ENCODE measurements at regions not wholly inside any gene's neighbourhood (a gene's known extent, or its start where the extent isn't known, plus 50 kb on each side); places are given as distances from the start of the nearest gene placed in this dataset.
A peak's percentile ranks its signal among the peaks of the same experiment; 100 is the strongest.

GRCh38 chr6:14792118-14792955 is 453.5 kb upstream of the JARID2 start:
- no peaks in the 10 kb centered on the region for H3K9me2 ChIP-seq (ENCODE audit: insufficient read depth)
- DNase-seq: no peak
- no peaks in the 10 kb centered on the region for H4K20me1 ChIP-seq (ENCODE audit: insufficient read depth)
- H3K79me2 ChIP-seq (ENCODE audit: low read depth): no peaks in the 10 kb centered on the region
- H2AFZ ChIP-seq: no peak overlapping the region
- no peaks in the 10 kb centered on the region; the same call in 1 of the 2 replicates for H3F3A ChIP-seq (ENCODE audit: insufficient read depth, low read depth)
- intact Hi-C loops (cut with micrococcal nuclease; ENCODE audit: unreplicated experiment): no loop called here
- H3K27ac ChIP-seq: no peak overlapping the region
- H3K9me3 ChIP-seq (ENCODE audit: insufficient read depth, low read depth): no peaks in the 10 kb centered on the region
- H3K27me3 ChIP-seq (ENCODE audit: insufficient read depth, low read depth): no peaks in the 10 kb centered on the region
- ChIA-PET POLR2A (ENCODE audit: unreplicated experiment) (interaction anchor here (0.5 kb wide), 1 partner anchor 521 kb away, joined by 7 read pairs; no protein-coding TSS in a partner anchor), CTCF (no interaction called here)
- TF ChIP-seq EZH2 (IDR thresholded peaks at IDR 0.05; ENCODE audit: low read depth): no peak
- TF ChIP-seq CTCF (conservative IDR thresholded peaks at IDR 0.05): no peak
- no peak overlapping the region for H3K4me3 ChIP-seq
- no peak overlapping the region for H3K4me2 ChIP-seq
- BruUV-seq (replicated peaks): no TSS peak
- H3K4me1 ChIP-seq (replicated peaks; ENCODE audit: insufficient read depth): peaks cover 3% of the 10 kb centered on the region
- H3K36me3 ChIP-seq (ENCODE audit: low read depth): no peaks in the 10 kb centered on the region

GRCh38 chr6:14795451-14795850 is 450.4 kb upstream of the JARID2 start:
- Histone ChIP-seq H3K4me3 (no peak overlapping the region), H3K4me2 (no peak overlapping the region), H4K20me1 (ENCODE audit: insufficient read depth) (no peaks in the 10 kb centered on the region), H3F3A (ENCODE audit: insufficient read depth, low read depth) (no peaks in the 10 kb centered on the region; the same call in 1 of the 2 replicates), H3K36me3 (ENCODE audit: low read depth) (no peaks in the 10 kb centered on the region), H3K79me2 (ENCODE audit: low read depth) (no peaks in the 10 kb centered on the region), H2AFZ (no peak overlapping the region), H3K9me2 (ENCODE audit: insufficient read depth) (no peaks in the 10 kb centered on the region), H3K4me1 (replicated peaks; ENCODE audit: insufficient read depth) (peaks cover 20% of the 10 kb centered on the region), H3K9me3 (ENCODE audit: insufficient read depth, low read depth) (peaks cover 6% of the 10 kb centered on the region; the same call in 1 of the 2 replicates), H3K27me3 (ENCODE audit: insufficient read depth, low read depth) (no peaks in the 10 kb centered on the region), H3K27ac (no peak overlapping the region)
- CTCF ChIA-PET: no interaction called here
- no TSS peak for BruUV-seq (replicated peaks)
- intact Hi-C loops (cut with micrococcal nuclease; ENCODE audit: unreplicated experiment): no loop called here
- POLR2A ChIA-PET (ENCODE audit: unreplicated experiment): no interaction called here
- TF ChIP-seq CTCF (conservative IDR thresholded peaks at IDR 0.05) (no peak), EZH2 (IDR thresholded peaks at IDR 0.05; ENCODE audit: low read depth) (no peak)
- DNase-seq: no peak

GRCh38 chr6:14796974-14797762 is 448.7 kb upstream of the JARID2 start:
- POLR2A ChIA-PET (ENCODE audit: unreplicated experiment): interaction anchor here (0.7 kb wide), 1 partner anchor 164 kb away, joined by 4 read pairs; no protein-coding TSS in a partner anchor
- peak overlapping the region; percentile 74 for H3K27ac ChIP-seq
- BruUV-seq (replicated peaks): no TSS peak

More at GRCh38 chr6:14796974-14797762, 448.7 kb upstream of the JARID2 start:
- no peaks in the 10 kb centered on the region for H3K79me2 ChIP-seq (ENCODE audit: low read depth)
- no peak for DNase-seq
- H3K9me2 ChIP-seq (ENCODE audit: insufficient read depth): no peaks in the 10 kb centered on the region
- H3K36me3 ChIP-seq (ENCODE audit: low read depth): no peaks in the 10 kb centered on the region
- H3F3A ChIP-seq (ENCODE audit: insufficient read depth, low read depth): no peaks in the 10 kb centered on the region; the same call in 1 of the 2 replicates
- peaks cover 6% of the 10 kb centered on the region; the same call in 1 of the 2 replicates for H3K9me3 ChIP-seq (ENCODE audit: insufficient read depth, low read depth)
- intact Hi-C loops (cut with micrococcal nuclease; ENCODE audit: unreplicated experiment): no loop called here
- H3K4me2 ChIP-seq: peak overlapping the region; percentile 7; the same call in 1 of the 2 replicates
- peaks cover 20% of the 10 kb centered on the region for H3K4me1 ChIP-seq (replicated peaks; ENCODE audit: insufficient read depth)
- no peaks in the 10 kb centered on the region for H4K20me1 ChIP-seq (ENCODE audit: insufficient read depth)
- H3K4me3 ChIP-seq: no peak overlapping the region
- H2AFZ ChIP-seq: no peak overlapping the region
- CTCF ChIA-PET: no interaction called here
- no peak for TF ChIP-seq CTCF (conservative IDR thresholded peaks at IDR 0.05)
- no peak for TF ChIP-seq EZH2 (IDR thresholded peaks at IDR 0.05; ENCODE audit: low read depth)
- H3K27me3 ChIP-seq (ENCODE audit: insufficient read depth, low read depth): no peaks in the 10 kb centered on the region
